ENCODE measurements at regions not wholly inside any gene's neighbourhood (a gene's known extent, or its start where the extent isn't known, plus 50 kb on each side); places are given as distances from the start of the nearest gene placed in this dataset.

DNA sequence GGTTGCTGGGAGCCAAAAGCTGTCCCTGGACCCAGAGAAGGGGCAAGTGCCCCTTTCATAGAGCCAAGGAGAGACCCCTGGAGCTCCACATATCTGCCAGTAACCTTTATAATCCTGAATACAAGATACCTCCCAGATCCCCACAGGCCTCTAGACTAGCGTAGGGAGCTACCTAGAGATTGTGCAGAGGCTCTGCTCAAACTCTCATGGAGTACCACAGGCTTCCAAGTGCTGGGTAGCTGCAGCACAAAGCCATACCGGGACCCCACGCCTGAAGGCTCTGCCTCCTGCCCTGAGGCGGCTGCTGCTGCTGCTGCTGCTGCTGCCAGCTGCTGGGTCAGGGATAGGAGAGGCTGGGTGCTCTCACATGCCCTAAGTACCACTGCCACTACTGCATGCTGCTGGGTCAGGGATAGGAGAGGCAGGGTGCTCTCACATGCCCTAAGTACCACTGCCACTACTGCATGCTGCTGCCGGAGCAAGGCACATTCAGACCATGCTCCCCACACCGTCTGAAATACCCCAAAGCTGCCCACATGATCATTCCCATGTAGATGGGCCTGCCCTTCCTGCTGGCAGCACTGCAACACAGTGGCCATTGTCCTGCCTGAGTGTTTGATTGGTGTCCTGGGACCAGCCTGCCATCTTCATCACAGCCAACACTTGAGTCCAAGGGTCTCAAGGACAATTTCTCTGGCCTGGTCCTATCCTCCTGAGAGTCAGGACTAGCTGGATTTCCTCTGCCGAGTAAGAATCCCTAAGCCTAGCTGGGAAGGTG is 1434.3 kb upstream of the ADGRB3 start (continued):
- TF ChIP-seq, protein P1, sequence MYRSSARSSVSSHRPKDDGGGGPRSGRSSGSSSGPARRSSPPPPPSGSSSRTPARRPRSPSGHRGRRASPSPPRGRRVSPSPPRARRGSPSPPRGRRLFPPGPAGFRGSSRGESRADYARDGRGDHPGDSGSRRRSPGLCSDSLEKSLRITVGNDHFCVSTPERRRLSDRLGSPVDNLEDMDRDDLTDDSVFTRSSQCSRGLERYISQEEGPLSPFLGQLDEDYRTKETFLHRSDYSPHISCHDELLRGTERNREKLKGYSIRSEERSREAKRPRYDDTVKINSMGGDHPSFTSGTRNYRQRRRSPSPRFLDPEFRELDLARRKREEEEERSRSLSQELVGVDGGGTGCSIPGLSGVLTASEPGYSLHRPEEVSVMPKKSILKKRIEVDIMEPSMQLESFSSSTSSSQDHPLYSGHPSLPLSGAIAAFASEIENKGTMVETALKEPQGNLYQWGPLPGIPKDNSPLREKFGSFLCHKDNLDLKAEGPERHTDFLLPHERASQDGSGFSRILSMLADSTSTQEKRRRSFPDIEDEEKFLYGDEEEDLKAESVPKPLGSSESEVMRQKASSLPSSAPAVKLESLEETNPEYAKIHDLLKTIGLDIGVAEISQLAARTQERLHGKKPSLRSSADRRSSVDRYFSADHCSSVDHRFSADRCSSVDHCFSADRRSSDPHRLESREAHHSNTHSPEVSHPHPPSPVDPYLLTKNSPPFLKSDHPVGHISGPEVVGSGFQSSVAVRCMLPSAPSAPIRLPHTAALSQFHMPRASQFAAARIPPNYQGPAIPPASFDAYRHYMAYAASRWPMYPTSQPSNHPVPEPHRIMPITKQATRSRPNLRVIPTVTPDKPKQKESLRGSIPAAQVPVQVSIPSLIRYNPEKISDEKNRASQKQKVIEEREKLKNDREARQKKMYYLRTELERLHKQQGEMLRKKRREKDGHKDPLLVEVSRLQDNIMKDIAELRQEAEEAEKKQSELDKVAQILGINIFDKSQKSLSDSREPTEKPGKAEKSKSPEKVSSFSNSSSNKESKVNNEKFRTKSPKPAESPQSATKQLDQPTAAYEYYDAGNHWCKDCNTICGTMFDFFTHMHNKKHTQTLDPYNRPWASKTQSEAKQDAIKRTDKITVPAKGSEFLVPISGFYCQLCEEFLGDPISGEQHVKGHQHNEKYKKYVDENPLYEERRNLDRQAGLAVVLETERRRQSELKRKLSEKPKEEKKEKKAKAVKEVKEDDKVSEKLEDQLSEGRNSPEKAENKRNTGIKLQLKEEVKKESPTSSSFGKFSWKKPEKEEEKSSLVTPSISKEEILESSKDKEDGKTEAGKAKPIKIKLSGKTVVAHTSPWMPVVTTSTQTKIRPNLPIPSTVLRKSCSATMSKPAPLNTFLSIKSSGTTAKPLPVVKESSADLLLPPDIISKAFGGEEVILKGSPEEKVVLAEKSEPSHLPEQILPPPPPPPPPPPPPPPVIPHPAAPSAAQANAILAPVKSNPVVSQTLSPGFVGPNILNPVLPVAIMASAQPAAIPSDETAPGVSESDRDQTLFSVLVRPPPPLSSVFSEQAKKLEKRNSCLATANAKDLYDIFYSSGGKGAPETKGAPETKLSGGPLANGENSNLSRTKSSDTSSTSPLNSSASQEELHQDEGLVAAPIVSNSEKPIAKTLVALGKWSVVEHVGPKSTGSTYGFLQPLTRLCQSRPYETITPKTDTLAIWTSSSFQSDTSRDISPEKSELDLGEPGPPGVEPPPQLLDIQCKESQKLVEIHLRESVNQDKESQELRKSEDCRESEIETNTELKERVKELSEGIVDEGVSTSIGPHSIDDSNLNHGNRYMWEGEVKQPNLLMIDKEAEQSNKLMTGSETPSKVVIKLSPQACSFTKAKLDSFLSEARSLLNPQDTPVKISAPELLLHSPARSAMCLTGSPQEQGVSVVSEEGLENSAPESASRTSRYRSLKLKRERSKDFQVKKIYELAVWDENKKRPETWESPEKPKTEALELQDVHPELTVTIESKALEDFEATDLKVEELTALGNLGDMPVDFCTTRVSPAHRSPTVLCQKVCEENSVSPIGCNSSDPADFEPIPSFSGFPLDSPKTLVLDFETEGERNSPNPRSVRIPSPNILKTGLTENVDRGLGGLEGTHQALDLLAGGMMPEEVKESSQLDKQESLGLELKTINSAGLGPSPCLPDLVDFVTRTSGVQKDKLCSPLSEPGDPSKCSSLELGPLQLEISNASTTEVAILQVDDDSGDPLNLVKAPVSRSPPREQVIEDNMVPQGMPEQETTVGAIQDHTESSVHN (IDR thresholded peaks at IDR 0.05; ENCODE audit: borderline replicate concordance in 1 of 2, low read depth in 1 of 2): no peak
- no peak for TF ChIP-seq MTF1 (CRISPR knock-in tag; IDR thresholded peaks at IDR 0.05; ENCODE audit: borderline replicate concordance)
- TF ChIP-seq ETV1 (tag; conservative IDR thresholded peaks at IDR 0.05; ENCODE audit: low read depth): no peak
- no peak for TF ChIP-seq HMGN3 (IDR thresholded peaks at IDR 0.05; ENCODE audit: borderline replicate concordance, extremely low read depth, insufficient read length, low read depth, low read length)

All from K562 (cell line).